Subcutaneous abdominal adipose tissue (tissue), 5 donors: ENCODE measurements at regions not wholly inside any gene's neighbourhood (a gene's known extent, or its start where the extent isn't known, plus 50 kb on each side); places are given as distances from the start of the nearest gene placed in this dataset.
"Not testable (repeated sequence)": the region's sequence is repeated elsewhere in the genome, so short reads cannot be mapped to it uniquely, and the experiment has no call there.

Source experiments
- H3K27ac ChIP-seq: one replicate; pipeline ENCODE4 v1.7.0; 2013; ENCODE audit warnings: low read depth, mild to moderate bottlenecking, inconsistent platforms, low read length, moderate library complexity
- H3K27me3 ChIP-seq, 5 donors: one replicate each; pipeline ENCODE4 v1.7.0; 2013; ENCODE audit warnings: low read length in 5 of 5, inconsistent platforms in 1 of 5; ENCODE audit not compliant: control insufficient read depth in 5 of 5, insufficient read depth in 4 of 5
- H3K36me3 ChIP-seq, 5 donors: one replicate each; pipeline ENCODE4 v1.7.0; 2013; ENCODE audit warnings: low read length in 5 of 5; ENCODE audit not compliant: control insufficient read depth in 5 of 5, insufficient read depth in 5 of 5
- H3K4me1 ChIP-seq, 5 donors: one replicate each; pipeline ENCODE4 v1.7.0; 2013; ENCODE audit warnings: low read length in 5 of 5, mild to moderate bottlenecking in 3 of 5, moderate library complexity in 1 of 5; ENCODE audit not compliant: control insufficient read depth in 5 of 5, insufficient read depth in 5 of 5
- H3K4me3 ChIP-seq, 5 donors: one replicate each; pipeline ENCODE4 v1.7.0; 2013; ENCODE audit warnings: low read length in 5 of 5, low read depth in 1 of 5
- H3K9ac ChIP-seq, 5 donors: one replicate each; pipeline ENCODE4 v1.7.0; 2013; ENCODE audit warnings: low read length in 5 of 5, mild to moderate bottlenecking in 4 of 5, moderate library complexity in 3 of 5
- H3K9me3 ChIP-seq, 5 donors: one replicate each; pipeline ENCODE4 v1.7.0; 2013; ENCODE audit warnings: low read length in 5 of 5; ENCODE audit not compliant: control insufficient read depth in 5 of 5
- donor health status: healthy.
- donor health status: healthy.
- donor health status: healthy.
- donor health status: healthy.
- donor health status: healthy.

DNA sequence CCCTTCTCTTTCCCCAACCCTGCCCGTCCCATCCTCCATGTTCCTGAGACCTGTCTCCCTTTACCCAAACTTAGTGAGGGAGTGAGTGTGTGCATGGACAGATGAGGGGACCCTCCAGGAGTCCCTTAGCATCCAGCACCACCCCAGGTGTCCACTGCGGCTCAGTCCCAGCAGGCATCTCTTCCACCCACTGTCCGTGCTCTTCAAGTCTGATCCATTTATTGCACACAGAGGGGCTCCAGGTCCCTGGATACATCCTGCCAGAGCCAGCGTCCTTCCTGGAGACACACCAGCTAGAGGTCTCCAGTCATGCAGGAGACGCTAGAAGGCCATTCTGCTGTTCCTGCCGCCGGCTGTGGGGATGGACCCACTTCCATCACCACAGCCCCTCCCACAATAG, 239.2 kb downstream of the ADGRD1 start:
- H3K36me3 ChIP-seq: no peaks in the 10 kb centered on the region
- no peak overlapping the region for H3K9ac ChIP-seq
- H3K9me3 ChIP-seq: no peaks in the 10 kb centered on the region
- no peak overlapping the region for H3K27ac ChIP-seq
- H3K4me3 ChIP-seq: no peak overlapping the region
- peaks cover 0 to 11% (median 0%) of the 10 kb centered on the region in 5 donors for H3K27me3 ChIP-seq
- H3K4me1 ChIP-seq: no peaks in the 10 kb centered on the region

DNA sequence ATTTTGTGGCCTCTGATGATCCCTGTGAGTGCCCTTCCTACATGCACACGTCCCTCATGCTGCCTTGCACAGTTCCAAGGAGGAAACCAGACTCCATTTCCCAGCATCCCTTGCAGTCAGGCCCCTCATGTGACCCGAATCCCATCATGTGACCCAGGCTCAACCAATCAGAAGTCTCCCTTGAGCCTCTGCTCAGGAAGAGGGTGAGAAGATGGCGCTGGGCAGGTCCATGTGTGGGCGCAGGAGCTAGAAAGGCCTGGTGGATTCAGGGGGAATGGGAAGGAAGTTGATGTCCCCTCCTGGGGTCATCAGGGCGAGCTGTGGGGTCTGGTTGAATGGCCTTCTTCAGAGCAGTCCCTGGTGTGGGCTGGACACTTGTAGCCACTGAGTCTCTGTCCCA, 240.5 kb downstream of the ADGRD1 start:
- H3K36me3 ChIP-seq: no peaks in the 10 kb centered on the region
- no peak overlapping the region for H3K4me3 ChIP-seq
- peaks cover 0 to 11% (median 0%) of the 10 kb centered on the region in 5 donors for H3K27me3 ChIP-seq
- no peak overlapping the region for H3K27ac ChIP-seq
- no peaks in the 10 kb centered on the region for H3K4me1 ChIP-seq
- H3K9me3 ChIP-seq: peaks cover 0 to 5% (median 0%) of the 10 kb centered on the region in 5 donors
- no peak overlapping the region for H3K9ac ChIP-seq

DNA sequence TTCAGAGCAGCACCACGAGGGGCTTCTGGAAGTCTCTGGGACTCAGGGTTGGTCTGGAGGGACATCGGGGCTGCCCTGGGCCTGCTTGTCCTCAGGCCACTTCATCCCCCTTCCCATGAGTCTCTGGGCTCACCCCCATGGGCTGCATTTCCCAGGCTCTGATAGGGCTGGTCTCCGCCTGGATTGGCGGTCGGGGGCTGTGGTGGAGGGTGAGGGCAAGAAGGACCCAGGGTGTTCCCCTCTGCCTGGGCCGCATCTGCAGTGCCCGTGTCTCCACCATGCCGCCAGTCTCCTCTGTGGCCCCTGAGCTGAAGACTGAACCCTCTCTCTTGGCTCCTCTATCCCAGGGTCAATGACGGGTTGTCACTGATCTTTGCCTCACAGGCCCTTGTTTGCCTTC, 242.1 kb downstream of the ADGRD1 start:
- Histone ChIP-seq H3K27ac (no peak overlapping the region), H3K27me3 (peaks cover 0 to 11% (median 0%) of the 10 kb centered on the region in 5 donors), H3K4me3 (no peak overlapping the region), H3K36me3 (no peaks in the 10 kb centered on the region), H3K9me3 (peaks cover 0 to 7% (median 0%) of the 10 kb centered on the region in 5 donors), H3K4me1 (no peaks in the 10 kb centered on the region), H3K9ac (no peak overlapping the region)

DNA sequence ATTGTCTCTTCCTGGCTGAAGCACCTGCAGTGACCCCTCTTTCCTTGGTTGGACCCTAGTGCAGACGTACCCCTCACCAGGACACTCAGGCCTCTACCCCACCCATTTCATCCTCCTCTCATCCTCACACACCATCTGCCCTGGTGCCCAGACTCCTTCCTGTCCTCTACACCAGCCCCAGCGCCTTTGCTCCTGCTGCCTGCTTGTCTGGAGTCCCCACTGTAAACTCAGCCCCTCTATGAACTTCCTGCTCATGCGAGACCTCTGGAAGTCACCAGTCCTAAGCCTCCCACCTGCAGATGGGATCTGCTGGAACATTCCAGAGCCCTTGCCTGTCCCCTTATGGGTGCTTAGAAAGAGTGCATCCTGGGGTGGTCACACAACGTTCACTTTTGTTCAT, 242.5 kb downstream of the ADGRD1 start:
- H3K9me3 ChIP-seq: peaks cover 0 to 7% (median 0%) of the 10 kb centered on the region in 5 donors

DNA sequence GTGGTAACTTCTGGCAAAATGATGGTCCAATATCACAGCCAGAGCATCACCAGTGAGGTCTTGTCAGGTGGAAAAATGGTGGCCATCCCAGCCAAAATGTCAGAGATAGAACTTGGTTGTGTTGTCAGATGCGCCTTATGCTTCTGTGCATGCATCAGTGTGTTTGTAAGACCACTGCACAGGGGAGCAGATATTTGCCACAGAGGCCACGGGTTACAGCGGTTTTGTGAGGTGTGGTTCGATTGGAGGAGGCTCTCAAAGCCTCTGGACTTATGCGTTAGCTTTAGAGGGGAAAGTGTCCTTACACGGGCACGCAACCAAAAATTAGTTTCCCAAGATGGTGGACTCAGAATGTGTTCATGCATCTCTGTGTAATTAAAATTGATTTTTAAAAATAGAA, 243.8 kb downstream of the ADGRD1 start:
- Histone ChIP-seq H3K27me3 (peaks cover 0 to 11% (median 0%) of the 10 kb centered on the region in 5 donors), H3K9ac (no peak overlapping the region), H3K4me1 (no peaks in the 10 kb centered on the region), H3K9me3 (peaks cover 0 to 7% (median 0%) of the 10 kb centered on the region in 5 donors), H3K36me3 (no peaks in the 10 kb centered on the region), H3K4me3 (no peak overlapping the region), H3K27ac (no peak overlapping the region)

More for the DNA sequence above, 242.5 kb downstream of the ADGRD1 start:
- H3K4me3 ChIP-seq: no peak overlapping the region
- no peaks in the 10 kb centered on the region for H3K36me3 ChIP-seq
- H3K27me3 ChIP-seq: peaks cover 0 to 11% (median 0%) of the 10 kb centered on the region in 5 donors
- H3K27ac ChIP-seq: no peak overlapping the region
- no peak overlapping the region for H3K9ac ChIP-seq
- H3K4me1 ChIP-seq: no peaks in the 10 kb centered on the region

DNA sequence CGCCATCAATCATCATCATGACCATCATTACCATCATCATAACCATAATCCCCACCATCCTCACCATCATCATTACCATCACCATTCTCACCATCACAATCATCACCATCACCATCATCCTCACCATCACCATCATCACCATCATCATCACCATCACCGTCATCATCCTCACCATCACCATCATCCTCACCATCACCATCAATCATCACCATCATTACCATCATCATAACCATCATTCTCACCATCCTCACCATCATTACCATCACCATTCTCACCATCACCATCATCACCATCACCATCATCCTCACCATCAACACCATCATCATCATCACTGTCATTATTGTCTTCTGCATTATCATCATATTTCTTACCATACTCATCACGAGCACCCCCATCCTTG, 245.5 kb downstream of the ADGRD1 start:
- H3K36me3 ChIP-seq: no peaks in the 10 kb centered on the region
- H3K4me1 ChIP-seq: no peaks in the 10 kb centered on the region
- H3K9ac ChIP-seq: no peak overlapping the region
- H3K27ac ChIP-seq: no peak overlapping the region
- no peak overlapping the region for H3K4me3 ChIP-seq
- peaks cover 0 to 7% (median 0%) of the 10 kb centered on the region in 5 donors for H3K9me3 ChIP-seq
- H3K27me3 ChIP-seq: peaks cover 0 to 11% (median 6%) of the 10 kb centered on the region in 5 donors

DNA sequence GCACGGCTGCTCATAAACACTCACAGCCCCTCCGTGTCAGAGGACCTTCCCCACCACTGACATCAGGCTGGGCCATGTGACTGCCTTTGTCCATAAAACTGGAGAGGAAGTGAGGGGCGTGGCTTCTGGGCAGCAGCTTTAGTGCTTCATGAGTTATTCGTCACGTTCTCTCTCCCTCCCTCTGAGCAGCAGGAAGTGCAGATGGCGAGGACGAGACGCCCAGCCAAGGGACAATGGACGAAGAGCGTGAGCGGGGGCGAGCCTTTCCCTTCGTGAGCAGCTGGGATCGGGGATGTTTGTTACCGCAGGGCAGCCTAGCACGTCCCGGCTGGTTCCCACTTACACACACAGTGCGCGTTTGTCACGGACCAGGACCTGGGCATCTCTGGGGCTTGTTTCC, 248.2 kb downstream of the ADGRD1 start:
- not testable (repeated sequence) for H3K27ac ChIP-seq, H3K9ac ChIP-seq, H3K4me1 ChIP-seq, H3K4me3 ChIP-seq, H3K36me3 ChIP-seq, H3K9me3 ChIP-seq
- peaks cover 0 to 17% (median 16%) of the 10 kb centered on the region in 5 donors for H3K27me3 ChIP-seq

DNA sequence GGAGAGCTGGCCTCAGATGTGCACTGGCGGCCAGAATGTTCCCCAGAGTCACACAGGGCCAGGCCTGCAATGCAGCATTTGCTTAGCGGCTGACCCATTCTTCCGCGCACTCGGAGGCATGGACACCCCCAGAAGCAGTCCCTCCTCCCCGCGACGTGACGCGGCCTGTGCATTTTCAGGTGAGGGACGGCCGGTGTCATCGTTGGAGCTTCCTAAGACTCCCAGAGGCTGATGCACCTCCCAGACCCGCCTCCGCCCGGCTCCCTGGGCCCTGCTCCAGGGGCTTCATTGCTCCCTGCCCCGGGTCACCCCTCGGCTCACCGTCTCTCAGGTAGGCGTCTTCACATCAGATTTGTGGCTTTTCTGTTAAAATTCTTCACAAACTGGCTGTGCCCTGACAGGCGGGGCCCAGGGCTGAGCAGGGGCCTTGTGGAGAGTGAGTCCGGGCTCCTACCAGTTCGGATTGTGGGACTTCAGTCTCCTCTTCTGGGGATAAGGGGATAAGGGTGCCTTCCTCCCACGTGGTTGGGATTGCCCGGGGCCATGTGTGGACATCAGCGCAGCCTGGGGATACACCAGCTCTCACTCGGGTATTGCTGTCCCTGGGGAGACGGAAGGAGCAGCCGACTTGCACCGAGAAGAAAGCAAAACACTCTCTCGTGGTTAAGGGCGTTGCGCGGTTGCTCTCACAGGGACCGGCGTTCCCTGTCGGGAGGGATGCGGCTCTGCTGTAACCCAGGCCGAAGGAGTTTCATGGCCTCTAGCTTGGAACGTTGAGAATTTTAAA, 249.1 kb downstream of the ADGRD1 start:
- no peak overlapping the region for H3K27ac ChIP-seq
- H3K9ac ChIP-seq: no peak overlapping the region
- no peaks in the 10 kb centered on the region for H3K36me3 ChIP-seq
- H3K9me3 ChIP-seq: peaks cover 0 to 7% (median 0%) of the 10 kb centered on the region in 5 donors
- no peak overlapping the region for H3K4me3 ChIP-seq
- peaks cover 0 to 17% (median 16%) of the 10 kb centered on the region in 5 donors for H3K27me3 ChIP-seq
- H3K4me1 ChIP-seq: no peaks in the 10 kb centered on the region

DNA sequence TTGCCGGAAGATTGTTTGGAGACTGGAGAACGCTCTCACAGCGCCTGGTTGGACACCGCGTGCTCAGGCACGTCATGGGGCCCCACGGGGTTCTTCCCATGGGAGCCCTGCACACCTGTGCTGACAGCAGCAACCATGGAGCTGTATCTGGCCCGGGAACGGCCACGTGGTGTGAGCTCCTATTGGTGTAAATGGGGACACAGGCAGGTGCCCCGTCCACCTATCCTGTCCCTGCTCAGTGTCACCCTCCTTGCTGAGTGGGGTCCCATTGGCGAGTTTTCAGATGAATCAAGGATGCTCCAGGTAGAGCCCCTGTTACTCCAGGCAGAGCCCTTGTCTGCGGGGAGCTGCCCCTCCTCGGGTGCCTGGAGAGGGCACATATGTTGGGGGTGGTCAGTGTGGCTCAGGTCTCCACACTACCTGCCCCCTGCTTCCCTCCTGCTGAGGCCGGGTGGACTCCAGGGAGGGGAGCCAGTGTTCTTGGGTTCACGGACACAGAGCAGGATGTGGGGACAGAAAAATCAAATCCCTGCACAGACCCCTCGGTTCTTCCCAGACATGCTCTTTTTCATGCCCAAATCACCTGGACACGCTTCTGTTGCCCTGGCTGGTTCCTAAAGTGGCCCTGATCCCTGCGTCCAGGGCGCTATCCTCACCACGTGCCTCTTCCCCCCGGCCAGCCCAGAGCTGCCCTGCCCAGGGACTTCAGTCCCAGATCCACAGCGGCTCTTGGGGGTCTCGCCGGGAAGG, 250.1 kb downstream of the ADGRD1 start:
- Histone ChIP-seq H3K9me3 (peaks cover 0 to 5% (median 0%) of the 10 kb centered on the region in 5 donors), H3K4me1 (no peaks in the 10 kb centered on the region), H3K36me3 (no peaks in the 10 kb centered on the region), H3K4me3 (no peak overlapping the region), H3K27ac (no peak overlapping the region), H3K27me3 (peaks cover 0 to 19% (median 16%) of the 10 kb centered on the region in 5 donors), H3K9ac (no peak overlapping the region)
